Hepatocyte (in vitro differentiated cells): ENCODE measurements at regions not wholly inside any gene's neighbourhood (a gene's known extent, or its start where the extent isn't known, plus 50 kb on each side); places are given as distances from the start of the nearest gene placed in this dataset.

ENCODE experiments used
- EZH2 ChIP-seq: fragments of 200-600 bp; sonication (generic); IDR thresholded peaks from 2 replicates; pipeline ENCODE4 v1.6.1; 2016; ENCODE audit warnings: antibody characterized with exemption, mild to moderate bottlenecking, borderline replicate concordance
- EZH2phosphoT487 ChIP-seq: fragments of 200-600 bp; sonication (generic); IDR thresholded peaks from one replicate; pipeline ENCODE4 v1.6.1; 2018; ENCODE audit warnings: antibody characterized with exemption, mild to moderate bottlenecking, low read depth, moderate library complexity; ENCODE audit not compliant: unreplicated experiment, severe bottlenecking
- TF ChIP-seq, protein P1 (sequence below): fragments of 200-600 bp; sonication (generic); IDR thresholded peaks from 2 replicates; pipeline ENCODE4 v1.5.1; 2016; ENCODE audit warnings: antibody characterized with exemption, mild to moderate bottlenecking; ENCODE audit not compliant: poor library complexity

- TF ChIP-seq, protein P1, sequence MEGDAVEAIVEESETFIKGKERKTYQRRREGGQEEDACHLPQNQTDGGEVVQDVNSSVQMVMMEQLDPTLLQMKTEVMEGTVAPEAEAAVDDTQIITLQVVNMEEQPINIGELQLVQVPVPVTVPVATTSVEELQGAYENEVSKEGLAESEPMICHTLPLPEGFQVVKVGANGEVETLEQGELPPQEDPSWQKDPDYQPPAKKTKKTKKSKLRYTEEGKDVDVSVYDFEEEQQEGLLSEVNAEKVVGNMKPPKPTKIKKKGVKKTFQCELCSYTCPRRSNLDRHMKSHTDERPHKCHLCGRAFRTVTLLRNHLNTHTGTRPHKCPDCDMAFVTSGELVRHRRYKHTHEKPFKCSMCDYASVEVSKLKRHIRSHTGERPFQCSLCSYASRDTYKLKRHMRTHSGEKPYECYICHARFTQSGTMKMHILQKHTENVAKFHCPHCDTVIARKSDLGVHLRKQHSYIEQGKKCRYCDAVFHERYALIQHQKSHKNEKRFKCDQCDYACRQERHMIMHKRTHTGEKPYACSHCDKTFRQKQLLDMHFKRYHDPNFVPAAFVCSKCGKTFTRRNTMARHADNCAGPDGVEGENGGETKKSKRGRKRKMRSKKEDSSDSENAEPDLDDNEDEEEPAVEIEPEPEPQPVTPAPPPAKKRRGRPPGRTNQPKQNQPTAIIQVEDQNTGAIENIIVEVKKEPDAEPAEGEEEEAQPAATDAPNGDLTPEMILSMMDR = no peak
- TF ChIP-seq EZH2 (no peak), EZH2phosphoT487 (no peak)
These were observed 259.2 kb downstream of the NUF2 start for GRCh38 chr1:163580926-163581325.
